SJCRH30 (cell line): ENCODE measurements at regions not wholly inside any gene's neighbourhood (a gene's known extent, or its start where the extent isn't known, plus 50 kb on each side); places are given as distances from the start of the nearest gene placed in this dataset.

Source experiments
- DNase-seq, 2 experiments: peaks; one replicate each; pipeline ENCODE4 v3.0.0-alpha.2; 2015 to 2020
- H3K27ac ChIP-seq: fragments of 250-450 bp; sonication (Bioruptor Pico); 2 replicates; pipeline ENCODE4 v1.5.1; 2020; ENCODE audit warnings: mild to moderate bottlenecking, moderate library complexity
- H3K27me3 ChIP-seq: fragments of 250-450 bp; sonication (Bioruptor Pico); 2 replicates; pipeline ENCODE4 v1.5.1; 2020; ENCODE audit warnings: mild to moderate bottlenecking, moderate library complexity
- H3K36me3 ChIP-seq: fragments of 250-450 bp; sonication (Bioruptor Pico); 2 replicates; pipeline ENCODE4 v1.5.1; 2020; ENCODE audit warnings: mild to moderate bottlenecking, moderate library complexity
- H3K4me1 ChIP-seq: fragments of 250-450 bp; sonication (Bioruptor Pico); 2 replicates; pipeline ENCODE4 v1.5.1; 2020; ENCODE audit warnings: mild to moderate bottlenecking, moderate library complexity
- H3K4me3 ChIP-seq: fragments of 250-450 bp; sonication (Bioruptor Pico); 2 replicates; pipeline ENCODE4 v1.5.1; 2020; ENCODE audit warnings: mild to moderate bottlenecking, moderate library complexity
- H3K9me3 ChIP-seq: fragments of 250-450 bp; sonication (Bioruptor Pico); replicated peaks from 2 replicates; pipeline ENCODE4 v1.5.1; 2020; ENCODE audit warnings: mild to moderate bottlenecking, moderate library complexity

DNA sequence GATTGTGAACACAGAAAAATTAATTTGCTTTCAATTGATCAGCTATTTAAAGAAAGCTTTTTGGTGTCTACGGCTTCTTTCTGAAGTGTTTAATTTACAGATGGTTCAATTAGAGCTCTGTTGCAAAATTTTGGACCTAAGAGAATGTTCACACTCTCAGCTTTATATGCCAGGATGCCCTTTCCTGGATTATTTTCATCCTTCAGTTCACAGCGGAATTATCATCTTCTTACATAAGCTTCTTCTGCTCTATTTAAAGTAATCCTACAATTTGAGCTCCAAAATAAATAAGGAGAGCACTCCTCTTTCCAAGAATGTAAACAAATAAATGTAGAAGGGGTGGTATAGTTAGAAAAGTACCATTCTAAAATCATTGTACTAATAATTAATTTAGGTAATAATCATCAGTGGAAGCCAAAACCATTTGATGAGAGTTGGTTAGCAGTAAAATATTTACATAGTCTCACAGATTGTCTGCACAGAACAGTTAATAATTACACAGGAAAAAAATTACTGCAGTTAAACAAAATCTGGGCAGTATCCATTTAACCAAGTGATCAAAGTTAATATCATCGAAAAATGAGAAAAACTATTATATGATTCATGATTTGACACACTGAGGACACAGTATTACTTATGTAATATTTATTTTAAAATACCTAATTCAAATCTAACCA, 298.0 kb upstream of the TMEM229A start:
- Histone ChIP-seq H3K4me3 (no peak overlapping the region), H3K36me3 (no peaks in the 10 kb centered on the region)
- DNase-seq = no peak

DNA sequence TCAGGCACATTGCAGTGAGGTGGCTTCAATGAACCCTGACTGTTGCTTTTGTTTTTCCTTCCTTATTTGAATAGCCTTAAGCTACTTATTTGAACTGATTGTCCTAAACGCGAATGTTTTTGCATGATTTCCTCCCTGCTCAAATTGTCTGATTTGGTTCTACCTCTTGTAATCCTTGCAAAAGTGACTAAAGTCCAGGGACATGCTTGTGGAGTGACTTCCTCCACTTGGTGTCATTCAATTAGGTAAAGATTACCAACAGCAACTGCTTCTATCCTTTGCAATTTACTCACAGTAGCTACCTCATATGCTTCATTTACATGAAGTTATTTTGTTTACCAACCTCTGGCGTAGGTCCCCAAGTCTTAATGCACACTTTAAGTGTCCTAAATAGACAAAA, 295.9 kb upstream of the TMEM229A start:
- Histone ChIP-seq H3K27ac (no peak overlapping the region), H3K27me3 (no peaks in the 10 kb centered on the region)
- DNase-seq = no peak

More for the DNA sequence above, 298.0 kb upstream of the TMEM229A start:
- Histone ChIP-seq H3K4me1 (no peaks in the 10 kb centered on the region; the same call in 1 of the 2 replicates), H3K9me3 (no peaks in the 10 kb centered on the region; the same call in 1 of the 2 replicates), H3K27me3 (no peaks in the 10 kb centered on the region), H3K27ac (no peak overlapping the region)

DNA sequence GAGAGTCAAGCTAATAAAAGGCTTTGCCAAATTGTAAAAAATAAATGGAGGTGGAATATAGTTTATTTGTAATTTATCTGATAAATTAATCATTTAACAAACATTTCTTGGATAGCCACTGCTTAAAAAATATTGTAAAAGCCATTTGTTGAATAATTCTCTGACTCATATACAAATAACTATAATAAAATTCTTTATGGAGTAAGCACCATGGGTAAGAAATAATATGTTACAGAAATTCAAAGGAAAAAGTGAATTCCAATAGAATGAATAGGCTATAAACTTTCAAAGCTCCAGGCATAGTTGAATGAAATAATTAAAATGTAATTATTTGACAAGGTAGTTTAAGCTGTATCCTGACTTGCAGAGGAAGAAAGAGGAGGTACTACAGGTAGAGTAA, 291.4 kb upstream of the TMEM229A start:
- Histone ChIP-seq H3K4me3 (no peak overlapping the region), H3K27ac (no peak overlapping the region), H3K36me3 (no peaks in the 10 kb centered on the region), H3K9me3 (no peaks in the 10 kb centered on the region), H3K4me1 (no peaks in the 10 kb centered on the region), H3K27me3 (no peaks in the 10 kb centered on the region)
- no peak for DNase-seq

More for the DNA sequence above, 295.9 kb upstream of the TMEM229A start:
- H3K4me1 ChIP-seq = no peaks in the 10 kb centered on the region
- no peak overlapping the region for H3K4me3 ChIP-seq
- H3K36me3 ChIP-seq = no peaks in the 10 kb centered on the region
- H3K9me3 ChIP-seq = no peaks in the 10 kb centered on the region; the same call in 1 of the 2 replicates

DNA sequence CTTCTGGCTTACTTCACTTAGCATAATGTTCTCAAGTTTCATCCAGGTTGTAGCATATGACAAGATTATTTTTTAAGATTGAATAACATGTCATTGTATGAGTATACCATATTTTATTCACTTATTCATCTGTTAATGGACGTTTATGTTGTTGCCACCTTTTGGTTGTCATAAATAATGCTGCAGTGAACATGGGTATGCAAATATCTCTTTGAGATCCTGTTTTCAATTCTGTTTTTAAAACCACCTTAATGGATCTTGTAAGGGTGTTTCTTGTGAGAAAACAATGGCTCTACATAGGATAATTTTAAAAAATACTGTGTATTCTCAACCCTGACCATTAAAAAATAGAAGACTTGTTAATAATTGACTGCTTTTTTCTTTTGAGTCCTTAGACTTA, 290.7 kb upstream of the TMEM229A start:
- Histone ChIP-seq H3K27ac (no peak overlapping the region), H3K4me3 (no peak overlapping the region), H3K4me1 (no peaks in the 10 kb centered on the region), H3K36me3 (no peaks in the 10 kb centered on the region), H3K27me3 (no peaks in the 10 kb centered on the region), H3K9me3 (no peaks in the 10 kb centered on the region)
- DNase-seq = no peak

DNA sequence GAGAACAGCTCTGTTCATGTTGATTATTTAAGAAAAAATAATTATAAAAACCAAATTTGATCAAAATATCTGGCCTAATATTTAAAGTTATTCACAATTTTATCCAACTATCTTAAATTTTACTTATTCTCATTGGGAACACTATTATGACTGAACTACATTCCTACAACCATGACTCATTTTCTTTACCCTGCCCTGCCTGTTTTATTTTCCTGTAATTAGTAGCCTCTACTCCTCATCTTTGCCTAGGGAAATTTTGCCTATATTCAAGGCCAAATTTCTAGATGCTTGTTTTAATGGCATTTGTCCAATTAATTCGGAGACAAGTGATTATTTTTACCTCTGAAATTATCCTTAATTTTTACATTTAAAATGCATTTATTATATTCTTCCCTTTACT, 289.7 kb upstream of the TMEM229A start:
- Histone ChIP-seq H3K4me3 (no peak overlapping the region), H3K9me3 (no peaks in the 10 kb centered on the region), H3K27ac (no peak overlapping the region), H3K27me3 (no peaks in the 10 kb centered on the region), H3K4me1 (no peaks in the 10 kb centered on the region), H3K36me3 (no peaks in the 10 kb centered on the region)
- DNase-seq = no peak

DNA sequence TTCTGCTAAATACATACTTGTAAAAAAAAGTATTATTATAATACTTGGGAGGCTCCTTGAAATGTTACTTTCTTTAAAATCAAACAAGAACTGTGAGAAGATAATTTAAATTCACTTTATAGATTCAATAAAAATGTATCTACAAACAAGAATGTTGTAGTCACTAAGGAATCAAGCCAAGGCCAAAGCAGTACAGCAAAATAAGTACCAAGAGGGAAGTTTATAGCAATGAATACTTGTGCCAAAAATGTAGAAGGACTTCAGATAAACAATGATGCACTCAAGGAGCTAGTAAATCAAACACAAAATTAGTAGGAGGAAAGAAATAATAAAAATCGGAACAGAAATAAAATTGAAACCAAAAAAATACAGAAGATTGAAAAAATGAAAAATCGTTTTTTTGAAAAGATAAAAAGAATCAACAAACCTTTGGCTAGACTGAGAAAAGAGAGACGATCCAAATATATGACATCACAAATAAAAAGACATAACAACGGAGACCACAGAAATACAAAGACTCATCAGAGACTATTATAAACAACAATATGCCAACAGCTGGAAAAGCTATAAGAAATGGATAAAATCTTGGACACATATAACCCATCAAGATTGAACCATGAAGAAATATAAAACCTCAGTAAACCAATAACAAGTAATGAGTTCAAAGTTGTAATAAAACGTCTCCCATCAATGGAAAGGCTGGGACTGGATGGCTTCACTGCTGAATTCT, 286.0 kb upstream of the TMEM229A start:
- no peaks in the 10 kb centered on the region for H3K9me3 ChIP-seq
- no peak for DNase-seq
- no peaks in the 10 kb centered on the region for H3K4me1 ChIP-seq
- H3K4me3 ChIP-seq = no peak overlapping the region
- H3K27me3 ChIP-seq = no peaks in the 10 kb centered on the region
- no peak overlapping the region for H3K27ac ChIP-seq
- no peaks in the 10 kb centered on the region for H3K36me3 ChIP-seq

DNA sequence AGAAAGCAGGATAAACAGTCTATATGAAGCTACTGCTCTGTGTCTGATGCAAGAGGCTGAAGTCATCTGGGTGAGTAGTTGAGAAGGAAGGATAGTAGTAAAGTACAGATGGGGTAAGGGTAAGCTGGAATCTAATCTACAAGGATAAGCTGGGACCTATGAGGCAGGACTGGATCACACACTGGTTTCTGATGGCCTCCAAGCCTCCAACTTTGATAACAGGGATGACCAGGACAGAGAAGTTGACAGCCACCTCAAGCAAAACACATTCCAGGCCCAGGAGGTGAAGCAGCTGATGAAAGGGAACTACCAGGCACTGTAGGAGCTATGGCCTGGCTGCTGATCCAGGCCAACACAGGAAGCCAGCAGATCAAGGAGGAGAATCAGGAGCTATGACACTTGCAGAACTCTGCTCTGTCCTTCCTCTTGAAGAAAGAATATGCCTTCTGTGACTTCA, 278.1 kb upstream of the TMEM229A start:
- H3K27me3 ChIP-seq = peaks cover 7% of the 10 kb centered on the region; the same call in 1 of the 2 replicates
- H3K4me3 ChIP-seq = no peak overlapping the region
- DNase-seq = no peak
- H3K9me3 ChIP-seq = no peaks in the 10 kb centered on the region
- H3K27ac ChIP-seq = no peak overlapping the region
- no peaks in the 10 kb centered on the region for H3K36me3 ChIP-seq
- no peaks in the 10 kb centered on the region for H3K4me1 ChIP-seq

DNA sequence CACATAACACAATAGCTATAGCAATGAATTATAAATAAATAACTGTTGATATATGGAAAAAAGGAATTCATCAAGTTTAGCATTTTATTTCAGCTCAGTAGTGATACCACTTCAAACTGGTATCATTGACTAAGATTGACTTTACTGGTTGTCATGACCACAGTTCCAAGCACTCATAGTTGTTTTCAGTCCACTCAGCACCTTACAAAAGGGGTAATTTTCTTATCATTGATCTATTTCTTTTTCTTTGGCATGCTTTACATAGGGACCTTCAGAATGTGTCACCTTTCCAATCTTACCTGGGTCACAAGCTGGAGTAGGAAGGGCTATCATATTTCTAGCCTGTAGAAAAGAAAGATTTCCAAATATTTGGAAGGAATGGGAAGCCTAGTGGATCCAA, 275.5 kb upstream of the TMEM229A start:
- H3K4me1 ChIP-seq = no peaks in the 10 kb centered on the region
- no peaks in the 10 kb centered on the region for H3K9me3 ChIP-seq
- no peak overlapping the region for H3K27ac ChIP-seq
- H3K27me3 ChIP-seq = peaks cover 7% of the 10 kb centered on the region; the same call in 1 of the 2 replicates
- no peak overlapping the region for H3K4me3 ChIP-seq
- H3K36me3 ChIP-seq = no peaks in the 10 kb centered on the region
- no peak for DNase-seq

DNA sequence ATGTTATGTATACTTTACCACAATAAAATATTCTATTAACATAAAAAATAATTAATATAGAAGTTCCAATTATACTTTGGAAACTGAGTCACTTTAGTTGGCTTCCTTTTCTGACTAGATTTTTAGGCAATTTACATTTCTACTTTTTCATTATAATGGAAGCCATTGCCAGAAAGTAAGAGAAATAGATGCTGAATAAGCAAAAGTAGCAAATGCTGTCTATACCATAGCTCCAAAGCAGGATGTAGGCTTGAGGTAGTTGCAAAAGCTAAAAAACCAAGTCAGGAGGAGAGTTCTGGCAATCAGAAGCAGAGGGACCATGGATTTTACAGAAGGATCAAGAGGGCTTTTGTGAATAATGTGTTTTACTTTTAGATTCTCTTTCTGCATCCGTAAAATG, 262.4 kb upstream of the TMEM229A start:
- no peaks in the 10 kb centered on the region for H3K9me3 ChIP-seq
- H3K27me3 ChIP-seq = no peaks in the 10 kb centered on the region
- H3K4me3 ChIP-seq = no peak overlapping the region
- no peak for DNase-seq
- no peaks in the 10 kb centered on the region for H3K36me3 ChIP-seq
- no peaks in the 10 kb centered on the region for H3K4me1 ChIP-seq
- H3K27ac ChIP-seq = no peak overlapping the region

DNA sequence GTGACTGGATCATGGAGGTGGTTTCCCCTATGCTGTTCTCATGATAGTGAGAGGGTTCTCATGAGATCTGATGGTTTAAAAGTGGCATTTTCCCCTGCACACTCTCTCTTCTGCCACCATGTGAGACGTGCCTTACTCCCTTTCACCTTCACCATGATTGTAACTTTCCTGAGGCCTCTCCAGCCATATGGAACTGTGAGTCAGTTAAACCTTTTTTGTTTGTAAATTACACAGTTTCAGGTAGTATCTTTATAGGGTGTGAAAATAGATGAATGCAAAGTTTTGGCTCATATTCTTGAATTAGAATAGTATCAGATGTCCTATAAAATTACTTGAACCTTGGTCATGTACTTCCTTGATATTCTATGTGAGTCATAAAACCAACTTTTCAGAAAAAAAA, 252.1 kb upstream of the TMEM229A start:
- DNase-seq = no peak
- no peak overlapping the region for H3K27ac ChIP-seq
- no peaks in the 10 kb centered on the region for H3K9me3 ChIP-seq
- H3K36me3 ChIP-seq = 0 out of 2 replicates have a peak, but pooled peaks cover 3% of the 10 kb centered on the region
- no peak overlapping the region for H3K4me3 ChIP-seq
- H3K27me3 ChIP-seq = 0 out of 2 replicates have a peak, but pooled peaks cover 4% of the 10 kb centered on the region
- no peaks in the 10 kb centered on the region for H3K4me1 ChIP-seq

DNA sequence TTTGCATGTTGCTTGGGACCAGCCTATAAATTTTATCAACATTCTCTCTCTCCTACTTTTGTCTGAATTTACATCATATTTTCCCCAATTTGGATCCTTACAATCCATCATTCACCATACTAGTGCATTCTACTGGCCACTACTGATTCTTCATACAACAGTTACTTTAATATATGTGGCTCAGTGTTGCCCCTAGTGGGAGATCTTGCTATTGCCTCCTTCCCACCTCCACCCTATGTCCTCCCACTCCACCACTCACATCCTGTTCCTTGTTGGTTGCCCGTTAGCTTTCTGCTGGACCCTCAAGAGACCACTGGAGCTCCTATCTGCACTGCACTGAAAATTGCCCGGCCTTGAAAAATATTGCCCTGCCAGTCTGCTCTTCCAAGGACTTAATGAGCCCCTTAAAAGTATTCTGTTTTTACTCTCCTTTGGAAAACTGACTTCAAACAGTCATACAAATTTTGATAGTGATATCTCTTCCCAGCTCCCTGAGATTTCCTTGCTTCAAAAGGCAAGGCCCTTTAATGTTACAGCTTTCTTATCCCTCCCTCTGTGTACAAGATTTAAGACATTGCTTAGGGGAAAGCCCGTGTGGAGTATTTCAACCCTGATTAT, 243.2 kb upstream of the TMEM229A start:
- no peak overlapping the region for H3K4me3 ChIP-seq
- peak; percentile 41 to 72 for DNase-seq
- H3K9me3 ChIP-seq = no peaks in the 10 kb centered on the region
- no peak overlapping the region for H3K27ac ChIP-seq
- no peaks in the 10 kb centered on the region for H3K27me3 ChIP-seq
- H3K4me1 ChIP-seq = no peaks in the 10 kb centered on the region
- no peaks in the 10 kb centered on the region for H3K36me3 ChIP-seq

DNA sequence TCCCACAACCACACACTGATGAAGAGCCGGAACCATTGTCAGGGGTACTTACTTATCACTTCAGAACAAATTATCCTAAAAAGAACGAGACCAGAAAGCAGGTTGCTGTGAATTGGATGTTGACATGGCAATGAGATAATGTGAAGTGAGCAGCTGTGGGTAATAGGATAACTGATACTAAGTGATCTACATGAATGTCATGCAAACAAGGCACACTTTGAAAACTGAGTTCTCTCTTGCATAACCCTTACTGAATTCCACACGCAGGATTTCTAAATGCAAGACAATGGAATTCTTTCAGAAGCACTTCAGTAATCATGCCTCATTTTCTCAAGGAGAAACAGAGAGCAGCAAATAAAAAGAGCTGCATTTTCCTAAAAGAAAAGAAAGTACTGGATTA, 242.5 kb upstream of the TMEM229A start:
- no peaks in the 10 kb centered on the region for H3K9me3 ChIP-seq
- H3K4me1 ChIP-seq = no peaks in the 10 kb centered on the region
- no peaks in the 10 kb centered on the region for H3K27me3 ChIP-seq
- peak in 1 of 2 experiments; percentile 2 for DNase-seq
- H3K4me3 ChIP-seq = no peak overlapping the region
- H3K36me3 ChIP-seq = no peaks in the 10 kb centered on the region
- no peak overlapping the region for H3K27ac ChIP-seq

DNA sequence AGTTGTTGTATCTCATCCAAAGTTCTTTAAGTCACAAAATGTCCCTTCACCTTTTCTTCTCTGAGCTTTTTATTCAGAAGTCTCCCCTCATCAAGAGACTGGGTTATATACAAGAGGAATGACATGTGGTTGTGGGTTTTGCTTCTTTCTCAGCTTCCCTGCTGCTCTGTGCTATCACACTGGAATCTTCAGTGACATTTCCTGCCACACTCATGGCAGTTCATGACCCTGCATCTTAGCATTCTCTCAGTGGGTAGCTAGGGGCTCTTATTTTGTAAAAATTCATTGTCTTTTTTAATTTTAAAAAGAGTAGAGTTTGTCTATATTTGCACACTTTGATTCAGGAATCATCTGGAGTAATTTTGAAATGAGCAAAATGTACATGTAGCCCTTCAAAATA, 236.9 kb upstream of the TMEM229A start:
- no peak for DNase-seq
- no peaks in the 10 kb centered on the region for H3K9me3 ChIP-seq
- H3K27me3 ChIP-seq = no peaks in the 10 kb centered on the region
- no peak overlapping the region for H3K4me3 ChIP-seq
- no peaks in the 10 kb centered on the region for H3K36me3 ChIP-seq
- no peak overlapping the region for H3K27ac ChIP-seq
- H3K4me1 ChIP-seq = no peaks in the 10 kb centered on the region

DNA sequence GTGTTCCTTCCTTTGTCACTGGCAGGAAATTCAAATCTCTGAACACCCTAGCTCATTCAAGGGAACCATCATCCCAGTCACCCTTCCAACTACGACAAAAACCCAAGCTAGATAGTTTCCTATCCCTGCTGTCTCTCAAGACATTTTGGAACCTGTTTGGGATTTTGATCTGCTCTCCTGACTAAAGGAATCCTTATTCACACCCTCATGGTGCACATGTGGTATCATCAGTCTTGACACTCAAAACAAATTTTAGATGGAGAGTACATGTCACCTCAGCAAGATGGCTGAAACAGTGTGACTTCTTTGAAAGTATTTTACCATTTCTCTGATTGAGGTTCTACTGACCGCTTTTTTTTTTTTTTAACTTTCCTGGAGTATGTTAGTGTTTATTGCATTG, 234.3 kb upstream of the TMEM229A start:
- H3K36me3 ChIP-seq = no peaks in the 10 kb centered on the region
- H3K27ac ChIP-seq = no peak overlapping the region
- H3K27me3 ChIP-seq = no peaks in the 10 kb centered on the region

DNA sequence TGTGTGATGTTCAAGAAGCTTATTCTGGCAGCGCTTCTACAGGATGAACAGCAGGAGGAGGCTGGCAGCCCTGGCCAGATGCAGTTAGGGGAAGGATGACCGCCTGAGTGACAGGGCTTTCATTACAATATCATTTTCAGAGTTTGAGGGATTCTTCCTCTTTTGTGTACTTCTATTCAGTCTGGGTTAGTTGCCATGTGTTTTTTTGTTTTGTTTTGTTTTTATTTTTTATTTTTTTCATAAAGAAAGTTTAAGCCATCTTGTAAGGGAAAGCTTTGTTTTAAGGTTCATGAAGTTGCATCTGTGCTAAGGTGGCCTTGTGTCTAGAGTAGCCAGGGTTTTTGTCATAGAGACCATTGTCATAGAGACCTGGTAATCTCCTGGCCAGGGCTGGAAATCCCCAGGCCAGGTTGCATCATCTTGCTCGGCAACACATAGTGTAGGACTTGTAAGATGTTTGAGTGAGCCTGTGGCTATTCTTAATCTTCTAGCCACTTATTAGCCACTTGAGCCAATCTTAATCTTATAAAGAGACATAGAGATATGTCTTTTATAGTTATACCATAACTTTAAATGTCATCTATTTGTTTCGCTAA, 230.5 kb upstream of the TMEM229A start:
- Histone ChIP-seq H3K4me1 (no peaks in the 10 kb centered on the region; the same call in 1 of the 2 replicates), H3K27ac (no peak overlapping the region), H3K27me3 (0 out of 2 replicates have a peak, but pooled peaks cover 4% of the 10 kb centered on the region), H3K36me3 (no peaks in the 10 kb centered on the region), H3K4me3 (no peak overlapping the region), H3K9me3 (no peaks in the 10 kb centered on the region)
- no peak for DNase-seq

More for the DNA sequence above, 234.3 kb upstream of the TMEM229A start:
- Histone ChIP-seq H3K4me1 (no peaks in the 10 kb centered on the region), H3K4me3 (no peak overlapping the region), H3K9me3 (no peaks in the 10 kb centered on the region)
- no peak for DNase-seq
